CD14-positive monocyte (primary cell): ENCODE measurements at regions not wholly inside any gene's neighbourhood (a gene's known extent, or its start where the extent isn't known, plus 50 kb on each side); places are given as distances from the start of the nearest gene placed in this dataset.

Experiments
- DNase-seq, 3 donors: peaks; one replicate each; pipeline ENCODE4 v3.0.0-alpha.2; 2011 to 2022
- H2AFZ ChIP-seq: 2 replicates; pipeline ENCODE4 v1.6.0; 2012; ENCODE audit warnings: mild to moderate bottlenecking, low read depth, low read length, inconsistent platforms; ENCODE audit not compliant: insufficient read depth, poor library complexity, severe bottlenecking
- H3K27ac ChIP-seq, 2 donors: 1 replicate in 1 of 2; 2 replicates in 1 of 2; pipeline ENCODE4 v1.5.1; 2012 to 2013; ENCODE audit warnings: low read length in 2 of 2, control low read depth in 1 of 2, inconsistent platforms in 1 of 2, low read depth in 1 of 2, mild to moderate bottlenecking in 1 of 2
- H3K27me3 ChIP-seq, 2 donors: one replicate each; pipeline versions ENCODE4 v1.6.0 to v1.6.1; 2011 to 2013; ENCODE audit warnings: low read length in 2 of 2; ENCODE audit not compliant: control insufficient read depth in 2 of 2, insufficient read depth in 2 of 2
- H3K36me3 ChIP-seq, 2 donors: replicated peaks in 1 of 2; 1 replicate in 1 of 2; 2 replicates in 1 of 2; pipeline versions ENCODE4 v1.5.1 to v1.6.1; 2012 to 2013; ENCODE audit warnings: low read length in 2 of 2, control low read depth in 1 of 2, inconsistent platforms in 1 of 2, mild to moderate bottlenecking in 1 of 2; ENCODE audit not compliant: insufficient read depth in 2 of 2, control insufficient read depth in 1 of 2
- H3K4me1 ChIP-seq, 2 donors: 1 replicate in 1 of 2; 2 replicates in 1 of 2; pipeline versions ENCODE4 v1.5.1 to v1.6.1; 2012 to 2013; ENCODE audit warnings: low read length in 2 of 2, control low read depth in 1 of 2, inconsistent platforms in 1 of 2, mild to moderate bottlenecking in 1 of 2, moderate library complexity in 1 of 2; ENCODE audit not compliant: insufficient read depth in 2 of 2, control insufficient read depth in 1 of 2
- H3K4me2 ChIP-seq: replicated peaks from 2 replicates; pipeline ENCODE3; 2012; ENCODE audit warnings: low read length, moderate library complexity, mild to moderate bottlenecking; ENCODE audit not compliant: poor library complexity, severe bottlenecking; ENCODE audit errors: extremely low read depth
- H3K4me3 ChIP-seq, 3 experiments: fragments of 200-600 bp in 1 of 3; sonication (generic) in 1 of 3; replicated peaks in 1 of 3; 1 replicate in 2 of 3; 2 replicates in 1 of 3; pipeline ENCODE4 v1.5.1; 2011 to 2013; ENCODE audit warnings: low read length in 3 of 3, mild to moderate bottlenecking in 3 of 3, control low read depth in 2 of 3, low read depth in 2 of 3, inconsistent platforms in 1 of 3, moderate library complexity in 1 of 3
- H3K79me2 ChIP-seq: 2 replicates; pipeline ENCODE4 v1.6.0; 2012; ENCODE audit warnings: mild to moderate bottlenecking, control low read depth, inconsistent platforms, low read length, moderate library complexity; ENCODE audit not compliant: insufficient read depth
- H3K9ac ChIP-seq: 2 replicates; pipeline ENCODE4 v1.6.0; 2017; ENCODE audit warnings: low read length, mild to moderate bottlenecking; ENCODE audit not compliant: insufficient read depth, poor library complexity, severe bottlenecking
- H3K9me3 ChIP-seq, 2 donors: replicated peaks in 1 of 2; 1 replicate in 1 of 2; 2 replicates in 1 of 2; pipeline versions ENCODE4 v1.5.1 to v1.6.1; 2012 to 2013; ENCODE audit warnings: low read length in 2 of 2, control low read depth in 1 of 2; ENCODE audit not compliant: control insufficient read depth in 1 of 2, insufficient read depth in 1 of 2
- H4K20me1 ChIP-seq: 2 replicates; pipeline ENCODE4 v1.6.0; 2012; ENCODE audit warnings: mild to moderate bottlenecking, low read length, control low read depth, moderate library complexity; ENCODE audit not compliant: insufficient read depth
- H3K27ac Mint-ChIP-seq, 7 donors: one replicate each; pipeline ENCODE4 v1.8.0; 2020; ENCODE audit warnings: mild to moderate bottlenecking in 7 of 7, mixed read lengths in 7 of 7, moderate library complexity in 6 of 7, inconsistent platforms in 2 of 7
- H3K27me3 Mint-ChIP-seq, 3 donors: one replicate each; pipeline ENCODE4 v1.8.0; 2021 to 2022; ENCODE audit warnings: low read depth in 3 of 3, mild to moderate bottlenecking in 3 of 3, mixed read lengths in 3 of 3, moderate library complexity in 3 of 3, inconsistent platforms in 1 of 3
- H3K36me3 Mint-ChIP-seq, 2 donors: one replicate each; pipeline ENCODE4 v1.8.0; 2020; ENCODE audit warnings: mixed read lengths in 2 of 2, inconsistent platforms in 1 of 2, mild to moderate bottlenecking in 1 of 2
- H3K4me1 Mint-ChIP-seq: one replicate; pipeline ENCODE4 v1.8.0; 2020; ENCODE audit warnings: mild to moderate bottlenecking, mixed read lengths
- H3K4me3 Mint-ChIP-seq, 2 donors: one replicate each; pipeline ENCODE4 v1.8.0; 2020; ENCODE audit warnings: mild to moderate bottlenecking in 2 of 2, mixed read lengths in 2 of 2, moderate library complexity in 1 of 2
- H3K9me3 Mint-ChIP-seq, 7 donors: one replicate each; pipeline ENCODE4 v1.8.0; 2020 to 2022; ENCODE audit warnings: mixed read lengths in 7 of 7, mild to moderate bottlenecking in 6 of 7, moderate library complexity in 6 of 7, inconsistent platforms in 2 of 7
- WGBS: methylation state at CpG from one replicate; pipeline ENCODE4 v1.1.5; 2013; ENCODE audit warnings: missing lambda C conversion rate; ENCODE audit not compliant: insufficient coverage; 5-methylcytosine and 5-hydroxymethylcytosine counted together
- intact Hi-C, 2 donors: fragments of 100-400 bp; cut with micrococcal nuclease; formaldehyde crosslinking; loops; one replicate each; pipeline versions ENCODE4 v1.15.0 to v1.15.1; 2023
- TF ChIP-seq, protein P1 (sequence below): fragments of 200-600 bp; IDR thresholded peaks from one replicate; pipeline ENCODE4 v1.8.0; 2022; ENCODE audit warnings: antibody characterized with exemption, mild to moderate bottlenecking

DNA sequence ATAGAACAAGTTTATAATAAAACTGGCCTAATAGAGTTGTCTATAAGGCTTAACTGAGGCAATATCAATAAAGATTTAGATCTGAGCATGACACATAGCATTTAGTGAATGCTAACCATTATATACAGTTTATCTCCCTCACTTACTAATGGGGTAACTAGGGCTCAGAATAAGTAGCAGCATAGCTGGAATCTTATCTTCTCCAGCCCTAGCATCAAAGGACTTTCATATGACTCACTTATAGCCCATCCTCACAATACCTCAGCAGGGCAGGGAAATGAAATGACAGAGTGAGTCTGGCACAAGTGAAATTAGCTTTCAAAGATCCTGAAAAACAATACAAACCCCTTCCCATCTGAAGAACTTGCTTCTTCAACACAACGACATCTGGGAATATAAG lies 362.9 kb downstream of the KIF20B start:
- Histone ChIP-seq H3K36me3 (no peaks in the 10 kb centered on the region), H3K79me2 (no peaks in the 10 kb centered on the region), H4K20me1 (no peaks in the 10 kb centered on the region), H3K4me1 (no peaks in the 10 kb centered on the region), H3K27ac (no peak overlapping the region), H3K4me2 (no peak overlapping the region), H3K4me3 (no peak overlapping the region), H3K9me3 (no peaks in the 10 kb centered on the region), H2AFZ (no peak overlapping the region), H3K27me3 (no peaks in the 10 kb centered on the region), H3K9ac (no peak overlapping the region)
- no peaks in the 10 kb centered on the region for H3K36me3 Mint-ChIP-seq
- WGBS: no CpG with 5 or more reads among the region's 1 CpG
- TF ChIP-seq, protein P1, sequence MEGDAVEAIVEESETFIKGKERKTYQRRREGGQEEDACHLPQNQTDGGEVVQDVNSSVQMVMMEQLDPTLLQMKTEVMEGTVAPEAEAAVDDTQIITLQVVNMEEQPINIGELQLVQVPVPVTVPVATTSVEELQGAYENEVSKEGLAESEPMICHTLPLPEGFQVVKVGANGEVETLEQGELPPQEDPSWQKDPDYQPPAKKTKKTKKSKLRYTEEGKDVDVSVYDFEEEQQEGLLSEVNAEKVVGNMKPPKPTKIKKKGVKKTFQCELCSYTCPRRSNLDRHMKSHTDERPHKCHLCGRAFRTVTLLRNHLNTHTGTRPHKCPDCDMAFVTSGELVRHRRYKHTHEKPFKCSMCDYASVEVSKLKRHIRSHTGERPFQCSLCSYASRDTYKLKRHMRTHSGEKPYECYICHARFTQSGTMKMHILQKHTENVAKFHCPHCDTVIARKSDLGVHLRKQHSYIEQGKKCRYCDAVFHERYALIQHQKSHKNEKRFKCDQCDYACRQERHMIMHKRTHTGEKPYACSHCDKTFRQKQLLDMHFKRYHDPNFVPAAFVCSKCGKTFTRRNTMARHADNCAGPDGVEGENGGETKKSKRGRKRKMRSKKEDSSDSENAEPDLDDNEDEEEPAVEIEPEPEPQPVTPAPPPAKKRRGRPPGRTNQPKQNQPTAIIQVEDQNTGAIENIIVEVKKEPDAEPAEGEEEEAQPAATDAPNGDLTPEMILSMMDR: no peak
- H3K4me1 Mint-ChIP-seq: no peaks in the 10 kb centered on the region
- intact Hi-C loops: no loop called here
- no peak for DNase-seq
- peak overlapping the region in 1 of 7 donors; percentile 20 for H3K27ac Mint-ChIP-seq
- peaks cover 0 to 1% (median 0%) of the 10 kb centered on the region in 3 donors for H3K27me3 Mint-ChIP-seq
- H3K4me3 Mint-ChIP-seq: no peak overlapping the region
- peaks cover 0 to 6% (median 4%) of the 10 kb centered on the region in 7 donors for H3K9me3 Mint-ChIP-seq

DNA sequence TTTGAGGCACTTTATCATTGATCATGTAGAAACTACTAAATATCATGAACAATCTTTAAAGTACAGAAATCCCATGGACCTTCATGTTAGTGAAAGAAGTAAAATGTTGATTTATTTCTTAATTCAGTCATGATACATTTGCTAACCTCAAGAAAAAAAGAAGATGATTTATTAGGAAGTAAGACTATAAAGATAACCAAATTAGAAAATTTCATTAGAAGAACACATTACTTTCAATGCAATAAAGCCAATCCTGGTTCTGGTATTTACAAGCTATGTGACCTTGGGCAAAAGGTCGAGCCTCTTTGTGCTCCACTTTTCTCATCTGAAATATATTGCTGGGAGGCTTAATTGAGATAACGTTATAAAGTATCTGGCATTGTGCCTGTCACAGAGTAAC lies 365.0 kb downstream of the KIF20B start:
- TF ChIP-seq, protein P1: no peak
- no peaks in the 10 kb centered on the region for H3K36me3 Mint-ChIP-seq
- Histone ChIP-seq H3K9me3 (no peaks in the 10 kb centered on the region), H3K79me2 (no peaks in the 10 kb centered on the region), H2AFZ (no peak overlapping the region), H3K36me3 (no peaks in the 10 kb centered on the region), H3K9ac (no peak overlapping the region), H3K27ac (no peak overlapping the region), H3K4me2 (no peak overlapping the region), H3K27me3 (no peaks in the 10 kb centered on the region), H3K4me3 (no peak overlapping the region), H4K20me1 (no peaks in the 10 kb centered on the region), H3K4me1 (no peaks in the 10 kb centered on the region)
- intact Hi-C loops: no loop called here
- H3K4me3 Mint-ChIP-seq: no peak overlapping the region
- H3K9me3 Mint-ChIP-seq: peaks cover 0 to 9% (median 2%) of the 10 kb centered on the region in 7 donors
- H3K4me1 Mint-ChIP-seq: no peaks in the 10 kb centered on the region
- no CpG with 5 or more reads among the region's 2 CpGs for WGBS
- peaks cover 0 to 3% (median 0%) of the 10 kb centered on the region in 3 donors for H3K27me3 Mint-ChIP-seq
- DNase-seq: no peak
- no peak overlapping the region for H3K27ac Mint-ChIP-seq
